GM19463 (cell line): ENCODE measurements at regions not wholly inside any gene's neighbourhood (a gene's known extent, or its start where the extent isn't known, plus 50 kb on each side); places are given as distances from the start of the nearest gene placed in this dataset.

ENCODE experiments used
- ATAC-seq: cut with Tn5 transposase; IDR thresholded peaks from one replicate; pipeline ENCODE4 v1.9.1; 2021; ENCODE audit warnings: mild to moderate bottlenecking, moderate library complexity; ENCODE audit not compliant: unreplicated experiment

DNA sequence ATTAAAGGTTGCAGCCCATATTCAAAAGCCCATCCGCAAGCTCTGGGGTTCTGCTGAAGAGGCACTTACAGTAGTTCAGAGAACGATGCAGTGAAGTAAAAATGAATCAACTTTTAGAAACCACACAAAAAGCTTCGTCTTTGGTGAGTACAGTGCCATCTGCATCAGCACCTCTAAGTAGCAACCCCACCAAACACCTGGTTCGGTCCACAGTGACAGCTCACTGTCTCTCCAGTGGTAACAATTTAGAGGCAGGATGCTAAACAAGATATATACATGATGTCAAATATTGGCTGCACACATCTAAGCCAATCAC is 275.4 kb upstream of the TCF4 start:
- no peak for ATAC-seq

DNA sequence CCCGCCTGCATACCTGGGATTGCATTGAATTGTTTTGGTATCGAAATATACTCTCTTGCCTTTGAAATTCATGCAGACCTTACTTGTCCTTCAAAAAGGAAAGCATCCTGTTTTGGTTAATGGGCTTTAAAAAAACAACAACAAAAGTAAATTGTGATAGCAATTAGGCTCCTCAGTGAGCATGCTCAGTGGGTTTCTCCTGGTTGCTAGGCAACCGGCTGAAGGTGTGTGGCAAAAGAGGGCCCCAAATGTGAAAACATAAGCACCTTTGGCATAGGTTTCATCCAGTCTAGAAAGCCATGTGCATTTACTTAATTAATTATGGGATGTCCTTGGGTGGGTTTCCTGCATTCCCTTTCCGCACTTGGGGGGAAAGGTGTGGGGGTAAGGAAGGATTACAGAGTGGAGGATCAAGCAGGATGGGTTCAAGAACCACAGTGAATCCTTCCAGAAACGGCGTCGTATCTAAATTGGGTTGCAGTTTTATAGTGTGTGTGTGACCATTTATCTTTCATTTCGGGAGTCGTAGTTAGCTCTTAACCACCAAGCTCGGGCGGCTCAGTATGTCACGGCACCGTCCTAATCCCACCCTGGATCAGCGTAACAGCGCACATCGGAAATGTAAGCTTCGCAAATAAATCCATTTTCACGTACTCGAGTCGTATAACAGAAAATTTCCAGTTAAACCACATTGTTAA is 274.9 kb upstream of the TCF4 start:
- ATAC-seq = no peak

GRCh38 chr18:55861266-55861665 is 273.3 kb upstream of the TCF4 start:
- ATAC-seq = no peak

GRCh38 chr18:55858661-55859515 is 270.9 kb upstream of the TCF4 start:
- ATAC-seq = no peak

DNA sequence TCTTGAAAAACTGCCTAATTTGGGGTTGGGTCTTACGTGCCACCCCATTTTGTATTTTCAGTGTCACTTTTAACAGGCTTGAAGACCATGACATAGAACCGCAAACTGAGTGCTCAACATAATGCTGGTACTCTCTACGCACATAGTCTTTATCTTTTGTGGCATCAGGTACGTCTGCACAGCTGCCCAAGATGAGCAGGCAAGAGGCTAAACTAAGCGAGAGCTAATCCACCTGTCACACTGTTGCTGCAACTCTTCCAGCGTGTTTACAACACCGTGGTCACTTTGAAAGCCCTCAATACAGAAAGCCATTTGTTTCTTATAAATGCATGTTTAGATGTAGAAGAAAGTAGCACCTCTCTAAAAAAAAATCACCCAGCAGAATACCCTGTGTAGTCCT is 270.0 kb upstream of the TCF4 start:
- no peak for ATAC-seq

DNA sequence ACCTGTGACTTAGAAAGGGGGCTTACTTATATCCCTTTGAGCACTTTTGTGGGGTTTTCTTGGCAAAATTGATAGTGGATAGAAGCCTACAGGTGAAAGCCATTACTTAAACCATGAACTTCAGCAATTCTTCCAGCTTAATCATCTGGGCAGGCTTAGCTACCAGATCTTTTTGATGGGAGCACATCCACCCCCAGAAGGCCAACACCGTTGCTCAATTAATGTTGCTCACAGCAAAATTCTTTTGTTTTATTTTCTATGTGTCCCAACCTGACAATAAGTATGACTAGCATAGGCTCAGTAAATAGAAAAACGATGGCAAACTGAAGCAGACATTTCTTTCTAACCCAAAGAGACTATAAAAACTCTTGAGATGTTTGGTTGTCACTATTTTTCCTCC is 269.4 kb upstream of the TCF4 start:
- no peak for ATAC-seq

DNA sequence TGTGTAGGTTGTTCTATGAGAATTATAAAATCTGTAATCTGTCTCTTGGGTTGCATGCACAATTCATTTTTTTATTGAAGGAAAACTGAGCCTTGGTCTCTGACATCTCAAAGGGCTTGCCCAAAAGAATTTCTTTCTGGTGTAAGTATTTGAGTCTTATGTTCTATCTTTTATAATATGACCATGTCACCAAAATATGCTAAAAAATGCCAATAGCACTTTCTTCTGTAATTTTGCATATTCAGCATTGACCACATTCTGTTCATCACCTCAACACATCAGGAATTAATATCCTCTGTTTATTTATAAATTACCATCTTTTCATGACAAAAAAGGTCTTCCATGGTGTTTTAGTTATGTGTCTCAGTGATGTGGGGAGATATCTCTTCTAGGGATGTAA is 268.7 kb upstream of the TCF4 start:
- ATAC-seq = no peak

- ATAC-seq = no peak
These were observed 268.2 kb upstream of the TCF4 start for GRCh38 chr18:55856229-55856628.

DNA sequence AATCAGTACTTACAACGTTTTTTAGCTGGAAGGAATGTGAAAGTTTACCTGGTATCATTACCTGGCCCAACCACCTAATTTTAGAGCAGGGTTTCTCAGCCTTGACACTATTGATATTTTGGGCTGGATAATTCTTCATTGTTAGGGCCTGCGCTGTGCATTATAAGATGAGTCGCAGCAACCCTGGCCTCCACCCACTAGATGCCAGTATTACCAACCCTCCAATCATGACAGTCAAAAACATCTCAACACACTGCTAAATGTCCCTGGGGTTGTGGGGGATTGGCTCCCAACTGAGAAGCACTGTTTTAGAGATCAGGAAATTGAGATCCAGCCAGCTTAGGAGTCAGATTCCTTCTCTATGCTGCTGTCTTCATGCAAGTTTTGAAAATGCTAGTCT is 265.3 kb upstream of the TCF4 start:
- ATAC-seq = no peak

- no peak for ATAC-seq
These were observed 262.9 kb upstream of the TCF4 start for GRCh38 chr18:55850904-55851303.

GRCh38 chr18:55849391-55849790 is 261.4 kb upstream of the TCF4 start:
- no peak for ATAC-seq

DNA sequence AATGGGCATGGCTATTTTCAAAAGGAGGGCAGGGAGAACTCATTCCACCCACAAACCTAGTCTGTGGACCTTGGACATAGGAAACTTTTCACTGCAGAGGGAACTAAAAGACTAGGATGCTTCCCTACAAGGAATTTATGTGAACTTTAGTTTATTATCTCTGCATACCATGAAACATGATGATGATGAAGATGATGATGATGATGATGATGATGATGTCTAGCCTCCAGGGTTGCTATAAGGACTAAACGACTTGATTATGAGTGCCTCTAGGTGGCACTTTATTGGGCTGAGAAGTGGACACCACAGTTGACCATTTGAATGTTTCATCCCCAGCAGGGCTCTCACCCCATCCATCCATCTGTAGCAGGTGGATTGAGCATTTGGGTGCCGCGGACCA is 260.0 kb upstream of the TCF4 start:
- no peak for ATAC-seq

- no peak for ATAC-seq
These were observed 257.2 kb upstream of the TCF4 start for GRCh38 chr18:55845221-55845620.

GRCh38 chr18:55844382-55844781 is 256.4 kb upstream of the TCF4 start:
- no peak for ATAC-seq

DNA sequence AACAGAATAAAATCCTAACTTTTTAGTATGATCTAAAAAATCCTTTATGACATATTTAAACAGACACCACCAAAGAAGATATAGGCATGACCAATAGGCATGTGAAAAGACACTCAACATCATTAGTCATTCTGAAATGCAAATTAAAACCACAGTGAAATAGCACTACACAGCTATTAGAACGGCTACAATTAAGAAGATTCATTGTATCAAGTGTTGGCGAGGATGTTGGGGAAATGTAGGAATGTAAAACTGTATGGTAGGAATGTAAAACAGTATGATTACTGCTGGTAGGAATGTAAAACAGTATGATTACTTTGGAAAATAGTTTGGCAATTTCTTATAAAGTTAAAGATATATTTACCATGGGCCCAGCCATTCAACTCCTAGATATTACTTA is 253.3 kb upstream of the TCF4 start:
- no peak for ATAC-seq

GRCh38 chr18:55840601-55841170 is 252.7 kb upstream of the TCF4 start:
- ATAC-seq = no peak

GRCh38 chr18:55839343-55839742 is 251.4 kb upstream of the TCF4 start:
- ATAC-seq = no peak

DNA sequence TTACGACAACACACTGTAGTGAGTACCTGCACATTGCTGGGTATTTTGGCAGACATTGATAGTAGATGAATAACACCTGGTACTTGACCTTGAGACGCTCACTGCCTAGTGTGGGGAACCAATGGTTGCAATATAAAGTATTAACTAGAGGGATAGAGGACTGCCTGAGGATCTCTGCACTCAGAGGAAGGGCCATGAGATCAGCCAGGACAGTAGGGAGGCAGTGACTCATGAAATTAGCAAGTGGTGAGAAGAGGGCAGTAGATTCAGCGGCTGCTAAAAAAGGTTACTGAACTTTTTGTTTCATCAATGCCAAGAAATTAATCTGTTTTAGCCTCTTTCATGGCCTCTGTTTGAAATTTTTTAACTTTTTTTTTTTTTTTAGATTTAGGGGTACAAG is 250.8 kb upstream of the TCF4 start:
- no peak for ATAC-seq

DNA sequence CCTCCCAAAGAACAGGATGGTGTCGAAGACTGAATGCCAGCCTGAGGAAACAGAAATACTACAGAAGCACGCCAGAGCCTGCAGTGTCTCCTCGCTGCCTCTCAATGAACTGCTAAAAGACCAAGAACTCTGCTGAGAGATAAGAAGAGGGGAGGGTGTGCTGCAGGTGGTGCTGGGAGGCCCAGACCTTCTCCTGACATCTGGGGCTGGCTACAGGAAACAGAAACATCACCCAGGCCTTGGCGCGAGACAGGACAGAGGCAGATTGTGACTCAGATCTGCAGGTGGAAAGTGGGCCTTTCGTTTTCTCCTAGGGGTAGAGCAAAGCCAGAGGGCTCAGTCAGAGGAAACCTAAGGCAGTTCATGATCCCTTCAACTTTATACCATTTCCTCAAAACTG is 250.3 kb upstream of the TCF4 start:
- ATAC-seq = no peak

- no peak for ATAC-seq
These were observed 245.6 kb upstream of the TCF4 start for GRCh38 chr18:55833543-55833942.

GRCh38 chr18:55830544-55830943 is 242.6 kb upstream of the TCF4 start:
- no peak for ATAC-seq

DNA sequence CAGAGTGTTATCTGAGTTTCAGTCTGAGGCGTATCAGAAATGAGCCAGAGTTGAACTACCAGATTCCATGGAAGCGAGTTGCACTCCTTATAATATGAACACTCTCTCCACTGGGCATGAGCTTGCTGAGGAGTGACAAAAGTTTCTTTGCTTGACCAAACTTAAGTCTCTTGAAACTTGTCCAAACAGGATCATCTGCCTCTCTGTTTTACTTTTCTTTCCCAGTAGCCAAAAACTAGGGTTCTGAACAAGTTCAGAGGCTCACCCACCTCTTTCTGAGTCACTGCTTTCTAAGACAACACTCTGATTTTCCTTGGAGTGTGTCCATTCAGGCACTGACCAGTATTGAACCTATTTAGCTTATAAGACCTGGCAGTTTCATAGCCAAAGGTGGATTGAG is 233.2 kb upstream of the TCF4 start:
- no peak for ATAC-seq
